RKO (cell line): ENCODE measurements at regions not wholly inside any gene's neighbourhood (a gene's known extent, or its start where the extent isn't known, plus 50 kb on each side); places are given as distances from the start of the nearest gene placed in this dataset.
A peak's percentile ranks its signal among the peaks of the same experiment; 100 is the strongest.

Experiments
- DNase-seq: peaks from one replicate; pipeline ENCODE4 v3.0.0-alpha.2; 2016; ENCODE audit warnings: low spot score

GRCh38 chr11:19328586-19329311 lies 88.0 kb upstream of the E2F8 start:
- DNase-seq = no peak

- DNase-seq = no peak
Measured at GRCh38 chr11:19327280-19327679, 86.5 kb upstream of the E2F8 start.

- peak; percentile 19 for DNase-seq
Measured at GRCh38 chr11:19326499-19326898, 85.8 kb upstream of the E2F8 start.

GRCh38 chr11:19323502-19323901 lies 82.8 kb upstream of the E2F8 start:
- no peak for DNase-seq

- no peak for DNase-seq
Measured at GRCh38 chr11:19321351-19321750, 80.6 kb upstream of the E2F8 start.

GRCh38 chr11:19320827-19321226 lies 80.1 kb upstream of the E2F8 start:
- DNase-seq = no peak

- no peak for DNase-seq
Measured at GRCh38 chr11:19316434-19316833, 75.7 kb upstream of the E2F8 start.

GRCh38 chr11:19315511-19315910 lies 74.8 kb upstream of the E2F8 start:
- no peak for DNase-seq

- DNase-seq = no peak
Measured at GRCh38 chr11:19313140-19313539, 72.4 kb upstream of the E2F8 start.

- DNase-seq = peak; percentile 49
Measured at GRCh38 chr11:19311308-19312030, 70.7 kb upstream of the E2F8 start.

GRCh38 chr11:19307498-19307897 lies 66.8 kb upstream of the E2F8 start:
- DNase-seq = no peak

- no peak for DNase-seq
Measured at GRCh38 chr11:19306179-19306944, 65.6 kb upstream of the E2F8 start.

GRCh38 chr11:19301361-19301760 lies 60.6 kb upstream of the E2F8 start:
- DNase-seq = no peak

GRCh38 chr11:19294444-19294843 lies 53.7 kb upstream of the E2F8 start:
- no peak for DNase-seq

- no peak for DNase-seq
Measured at GRCh38 chr11:19291064-19291463, 50.3 kb upstream of the E2F8 start.
